ENCODE measurements at regions not wholly inside any gene's neighbourhood (a gene's known extent, or its start where the extent isn't known, plus 50 kb on each side); places are given as distances from the start of the nearest gene placed in this dataset.
"Not testable (repeated sequence)": the region's sequence is repeated elsewhere in the genome, so short reads cannot be mapped to it uniquely, and the experiment has no call there.

DNA sequence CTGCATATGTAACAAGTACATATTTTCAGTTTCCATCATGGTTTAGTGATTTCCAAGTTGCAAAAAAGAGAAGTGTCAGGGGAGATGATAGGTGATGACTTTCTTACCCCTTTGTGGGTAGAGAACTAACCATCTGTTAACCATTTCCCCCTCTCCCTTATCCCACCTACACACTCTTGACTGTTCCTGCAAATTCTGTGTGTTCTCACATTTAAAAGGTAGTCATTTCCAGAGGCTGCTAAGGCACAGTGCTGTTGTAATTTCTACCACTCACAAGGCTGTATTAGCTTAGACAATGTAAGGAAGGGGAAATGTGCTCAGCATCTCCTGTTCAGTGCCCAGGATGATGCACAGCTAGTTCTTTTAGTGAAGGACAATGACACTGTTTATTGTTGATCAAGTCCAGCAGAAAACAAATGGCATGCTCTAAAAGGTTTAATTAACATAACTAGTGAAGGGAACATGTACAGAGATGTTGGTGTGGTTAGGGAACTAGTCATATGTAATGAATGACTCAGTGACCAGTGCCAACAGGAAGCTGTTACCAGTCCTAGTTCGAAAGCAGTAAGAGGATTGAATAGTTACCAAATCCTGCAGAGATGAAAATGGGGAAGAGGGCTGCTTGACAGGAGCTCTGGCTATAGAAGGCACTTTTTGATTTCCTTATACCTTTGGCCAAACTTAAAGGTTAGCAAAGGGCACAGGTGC is 165.1 kb downstream of the PLK2 start:
- peak; percentile 49 for DNase-seq

DNA sequence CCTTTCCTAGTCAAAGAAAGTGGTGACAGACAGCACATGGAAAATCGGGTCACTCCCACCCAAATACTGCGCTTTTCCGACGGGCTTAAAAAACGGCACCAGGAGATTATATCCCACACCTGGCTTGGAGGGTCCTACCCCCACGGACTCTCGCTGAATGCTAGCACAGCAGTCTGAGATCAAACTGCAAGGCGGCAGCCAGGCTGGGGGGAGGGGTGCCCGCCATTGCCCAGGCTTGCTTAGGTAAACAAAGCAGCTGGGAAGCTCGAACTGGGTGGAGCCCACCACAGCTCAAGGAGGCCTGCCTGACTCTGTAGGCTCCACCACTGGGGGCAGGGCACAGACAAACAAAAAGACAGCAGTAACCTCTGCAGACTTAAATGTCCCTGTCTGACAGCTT is 171.6 kb downstream of the PLK2 start:
- not testable (repeated sequence) for DNase-seq

DNA sequence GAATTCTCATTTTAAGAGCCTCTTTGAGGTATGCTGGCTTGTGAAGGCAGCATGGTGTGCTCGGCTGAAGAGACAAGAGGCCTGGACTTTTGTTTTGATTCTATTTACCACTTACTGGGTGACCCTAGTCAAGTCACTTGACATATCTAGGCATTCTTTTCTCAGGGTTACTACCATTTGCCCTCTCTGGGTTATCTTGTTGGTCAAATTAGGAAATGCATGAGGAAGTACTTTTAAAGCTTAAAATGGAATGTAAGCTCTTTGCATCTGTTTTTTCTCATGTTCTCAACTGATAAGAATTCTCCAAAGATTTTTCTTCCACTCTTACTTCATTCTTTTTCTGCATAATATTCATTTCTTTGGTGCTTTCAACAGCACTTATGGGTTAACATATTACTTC is 173.1 kb downstream of the PLK2 start:
- DNase-seq = no peak

DNA sequence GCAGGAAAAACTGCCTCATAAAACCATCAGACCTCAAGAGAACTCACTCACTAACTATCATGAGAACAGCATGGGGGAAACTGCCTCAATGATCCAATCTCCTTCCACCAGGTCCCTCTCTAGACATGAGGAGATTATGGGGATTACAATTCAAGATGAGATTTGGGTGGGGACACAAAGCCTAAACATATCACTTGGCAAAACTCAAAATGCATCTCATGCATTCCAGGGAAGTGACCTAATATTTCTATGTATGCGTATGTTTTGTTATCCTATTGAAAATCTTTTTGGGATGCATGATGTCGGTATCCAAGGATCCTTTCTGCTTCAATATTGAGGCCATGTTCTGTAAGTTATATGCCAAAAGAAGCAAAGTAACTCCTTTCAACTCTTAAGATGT is 174.0 kb downstream of the PLK2 start:
- peak; percentile 41 for DNase-seq

DNA sequence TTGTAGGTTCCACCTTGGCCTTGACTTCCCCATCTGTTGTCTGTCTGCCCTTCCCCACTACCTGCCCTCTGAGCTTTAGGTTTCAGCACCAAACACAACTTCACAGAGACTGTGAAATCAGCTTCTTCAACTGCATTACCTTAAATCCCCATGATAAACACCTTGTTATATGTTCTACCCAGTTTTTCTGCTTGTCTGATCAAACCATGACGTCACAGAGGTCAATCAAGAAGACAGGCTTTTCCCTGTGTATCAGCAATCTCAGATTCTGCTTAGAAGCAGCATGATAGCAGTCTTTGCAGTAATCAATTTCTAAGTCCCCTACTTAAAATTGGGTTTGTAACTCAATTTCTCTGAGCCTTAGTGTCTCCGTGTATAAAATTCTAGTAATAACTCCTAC is 175.0 kb downstream of the PLK2 start:
- DNase-seq = no peak

DNA sequence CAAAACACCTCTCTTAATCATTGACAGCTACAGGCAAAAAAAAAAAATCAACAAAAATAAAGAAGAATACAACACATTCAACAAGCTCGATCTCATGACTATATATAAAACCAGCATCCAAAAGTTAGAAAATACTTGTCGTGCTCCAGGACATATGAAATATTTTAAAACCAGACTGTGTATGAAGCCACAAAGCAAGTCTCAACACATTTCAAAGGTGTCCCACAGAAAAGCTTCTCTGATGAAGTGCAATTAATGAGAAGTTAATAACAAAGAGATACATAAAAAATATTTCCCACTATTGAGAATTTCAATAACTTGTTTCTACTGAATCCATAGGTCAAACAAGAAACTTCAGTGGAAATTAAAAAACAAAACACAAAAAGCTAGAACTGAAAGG is 178.7 kb downstream of the PLK2 start:
- DNase-seq = no peak

DNA sequence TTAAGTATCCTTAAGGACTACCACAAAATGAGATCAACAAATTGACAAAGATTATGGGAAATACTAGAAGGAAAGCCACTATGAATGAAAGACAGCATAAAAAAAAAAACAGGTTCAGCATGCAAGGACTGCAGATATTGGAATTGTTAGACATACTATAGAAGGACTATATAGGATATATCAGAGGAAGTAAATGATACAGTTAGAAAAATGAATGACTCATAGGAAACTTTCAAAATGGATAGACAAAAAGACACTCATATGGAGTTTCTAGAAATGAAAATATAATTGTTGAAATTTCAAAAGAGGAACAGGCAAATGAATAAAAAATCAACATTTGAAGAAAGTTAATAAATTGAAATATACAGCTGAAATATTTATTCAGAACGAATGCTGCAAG is 180.6 kb downstream of the PLK2 start:
- DNase-seq = no peak

DNA sequence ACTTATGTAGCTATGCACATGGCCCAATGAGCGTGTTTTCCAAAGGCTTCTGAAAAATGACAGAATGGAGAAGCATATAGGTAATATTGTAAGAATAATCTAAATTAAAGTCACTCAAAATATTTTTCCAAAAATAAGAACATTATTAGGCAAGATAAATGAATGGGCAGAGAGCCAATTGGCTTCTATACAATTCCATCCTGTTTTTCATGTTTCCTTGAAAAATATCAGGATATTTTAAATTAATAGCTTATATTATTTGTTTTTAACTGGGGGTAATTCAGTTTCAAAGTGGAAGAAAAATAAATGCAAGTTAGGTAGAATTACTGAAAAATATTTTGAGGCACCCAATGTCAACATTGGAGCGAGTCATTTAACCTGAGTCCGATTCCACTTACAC is 183.5 kb downstream of the PLK2 start:
- DNase-seq = no peak

DNA sequence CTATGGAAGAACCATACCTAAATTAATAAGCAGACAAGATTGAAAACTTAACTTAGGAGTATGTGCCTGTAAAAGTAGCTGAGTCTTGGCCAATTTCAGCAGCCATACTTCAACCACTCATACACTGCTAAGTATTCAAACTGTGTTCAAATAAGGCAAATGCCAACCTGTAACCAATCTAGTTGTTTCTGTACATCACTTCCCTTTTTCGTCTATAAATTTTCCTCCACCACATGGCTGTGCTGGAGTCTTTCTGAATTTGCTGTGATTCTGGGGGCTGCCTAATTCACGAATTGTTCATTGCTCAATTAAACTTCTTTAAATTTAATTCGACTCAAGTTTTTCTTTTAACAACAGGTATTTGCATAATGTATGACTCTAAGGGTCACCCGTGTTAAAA is 184.4 kb downstream of the PLK2 start:
- DNase-seq = no peak

DNA sequence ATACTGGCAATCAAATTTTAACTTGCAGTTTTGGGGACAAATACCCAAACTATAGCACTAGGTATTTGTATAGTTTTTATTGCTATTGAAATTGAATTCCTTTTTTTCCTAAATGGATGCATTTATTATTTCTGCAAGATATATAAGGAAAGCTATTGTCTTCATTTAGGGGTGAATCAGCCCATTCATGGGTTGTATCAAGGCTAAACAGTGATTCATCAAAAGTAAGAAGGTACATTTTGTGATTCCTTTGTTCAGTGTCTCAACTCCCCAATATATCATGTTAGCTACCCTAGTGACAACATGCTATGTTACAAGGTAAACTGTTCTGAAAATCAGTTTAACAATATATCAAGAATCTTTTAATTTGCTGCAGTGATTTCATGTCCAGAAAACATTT is 185.7 kb downstream of the PLK2 start:
- no peak for DNase-seq

DNA sequence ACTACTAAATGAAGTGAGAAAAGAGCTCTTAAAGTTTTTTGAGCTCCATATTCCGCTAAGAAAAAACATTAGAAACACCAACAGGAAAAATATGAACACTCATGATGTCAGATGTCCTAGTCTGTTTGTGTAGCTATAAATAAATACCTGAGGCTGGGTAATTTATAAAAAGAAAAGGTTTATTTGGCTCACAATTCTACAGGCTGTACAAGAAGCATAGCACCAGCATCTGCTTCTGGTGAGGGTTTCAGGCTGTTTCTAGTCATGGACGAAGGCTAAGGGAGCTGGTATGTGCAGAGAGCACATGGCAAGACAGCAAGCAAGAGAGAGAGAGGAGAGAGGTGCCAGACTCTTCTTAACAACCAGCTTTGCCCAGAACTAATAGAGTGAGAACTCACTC is 186.2 kb downstream of the PLK2 start:
- no peak for DNase-seq

DNA sequence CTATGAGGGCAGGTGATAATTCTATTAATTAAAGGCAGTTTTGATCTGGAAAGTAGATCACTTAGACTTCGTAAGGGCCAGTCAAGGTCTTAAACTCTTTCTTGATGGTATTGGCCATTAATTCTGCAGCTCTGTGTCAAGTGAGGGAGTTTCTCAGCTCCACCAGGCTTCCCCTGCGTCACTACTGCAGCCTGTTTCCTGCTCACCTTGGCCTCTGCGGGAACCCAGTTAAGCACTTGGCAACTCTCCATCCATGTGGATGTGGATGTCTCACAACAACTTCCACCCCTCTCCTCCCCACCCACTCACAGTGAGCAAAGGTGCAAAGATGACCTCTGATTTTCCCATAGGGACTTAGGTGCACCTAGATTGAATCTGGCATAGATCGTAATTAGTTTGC is 191.6 kb downstream of the PLK2 start:
- DNase-seq = no peak

DNA sequence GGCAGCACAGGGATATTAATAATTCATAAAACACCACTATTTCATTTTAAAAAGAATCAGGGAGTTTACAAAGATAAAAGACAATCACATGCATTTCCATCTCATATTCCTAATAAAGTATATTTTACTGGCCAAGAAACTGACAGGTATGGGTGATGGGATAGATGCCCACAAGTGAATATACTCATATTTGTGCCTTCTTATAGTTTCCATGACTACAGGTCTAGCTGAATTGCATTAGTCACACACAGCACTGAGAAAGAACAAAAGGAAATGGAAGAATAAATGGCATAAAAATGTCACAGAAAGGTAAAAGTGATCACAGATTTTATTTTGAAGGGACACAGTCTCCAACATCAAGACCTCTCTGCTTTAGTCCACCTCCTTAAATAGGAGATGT is 193.5 kb downstream of the PLK2 start:
- peak; percentile 26 for DNase-seq

DNA sequence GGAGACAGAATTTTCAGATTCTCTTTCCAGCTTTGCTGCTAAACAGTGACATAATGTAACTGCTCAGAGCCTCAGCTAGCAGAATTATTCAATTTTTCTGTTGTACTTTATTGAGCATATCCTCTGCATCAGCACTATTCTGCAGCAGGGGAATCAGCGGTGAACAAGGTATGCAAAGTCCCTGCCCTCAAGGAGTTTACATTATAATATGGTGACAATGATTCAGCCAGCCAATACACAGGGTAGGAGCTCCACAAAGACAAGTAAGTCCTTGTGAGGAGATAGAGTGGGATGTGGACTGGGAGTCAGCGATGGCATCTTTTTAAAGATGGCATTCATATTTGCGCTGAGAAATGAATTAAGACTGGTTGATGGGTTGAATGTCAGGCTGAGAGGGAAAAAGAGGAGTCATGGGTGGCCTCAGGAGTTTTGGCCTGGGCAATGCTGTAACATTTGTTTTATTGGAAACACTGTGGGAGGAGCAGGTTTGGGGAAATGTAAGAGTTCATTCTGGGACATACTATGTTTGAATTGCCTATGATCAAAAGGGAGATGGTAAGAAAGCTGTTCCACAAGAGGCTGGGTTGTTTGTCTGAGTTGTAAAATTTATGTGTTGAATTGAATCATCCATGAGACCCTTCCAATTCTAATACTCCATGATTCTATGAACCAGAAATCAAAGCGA is 194.5 kb downstream of the PLK2 start:
- DNase-seq = no peak

DNA sequence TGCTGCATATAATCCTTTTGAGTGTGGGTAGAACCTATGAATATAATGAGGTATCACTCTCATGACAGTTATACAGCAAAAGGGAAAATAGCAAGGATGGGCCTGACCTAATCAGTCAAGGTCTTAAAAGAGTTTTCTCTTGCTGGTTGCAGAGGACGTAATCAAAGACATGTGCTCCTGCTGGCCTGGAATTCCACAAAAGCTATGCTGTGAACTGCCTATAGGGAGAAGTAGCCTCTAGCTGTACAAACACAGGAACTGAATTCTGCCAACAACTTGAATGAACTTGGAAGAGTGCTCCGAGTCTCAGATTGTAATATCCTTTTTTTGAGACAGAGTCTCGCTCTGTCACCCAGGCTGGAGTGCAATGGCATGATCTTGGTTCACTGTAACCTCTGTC is 195.6 kb downstream of the PLK2 start:
- peak; percentile 31 for DNase-seq

DNA sequence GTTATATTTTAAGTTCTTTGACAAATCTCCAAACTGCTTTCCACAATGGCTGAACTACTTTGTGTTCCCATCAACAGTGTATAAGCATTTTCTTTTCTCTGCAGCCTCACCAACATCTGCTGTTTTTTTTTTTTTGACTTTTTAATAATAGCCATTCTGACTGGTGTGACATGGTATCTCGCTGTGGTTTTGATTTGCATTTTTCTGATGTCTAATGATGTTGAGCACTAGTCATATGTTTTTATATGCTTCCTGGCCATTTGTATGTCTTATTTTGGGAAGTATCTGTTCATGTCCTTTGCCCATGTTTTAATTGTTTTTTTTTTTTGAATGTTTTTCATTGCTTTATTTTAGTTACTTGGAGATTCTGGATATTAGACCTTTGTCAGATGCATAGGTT is 196.6 kb downstream of the PLK2 start:
- peak; percentile 66 for DNase-seq

DNA sequence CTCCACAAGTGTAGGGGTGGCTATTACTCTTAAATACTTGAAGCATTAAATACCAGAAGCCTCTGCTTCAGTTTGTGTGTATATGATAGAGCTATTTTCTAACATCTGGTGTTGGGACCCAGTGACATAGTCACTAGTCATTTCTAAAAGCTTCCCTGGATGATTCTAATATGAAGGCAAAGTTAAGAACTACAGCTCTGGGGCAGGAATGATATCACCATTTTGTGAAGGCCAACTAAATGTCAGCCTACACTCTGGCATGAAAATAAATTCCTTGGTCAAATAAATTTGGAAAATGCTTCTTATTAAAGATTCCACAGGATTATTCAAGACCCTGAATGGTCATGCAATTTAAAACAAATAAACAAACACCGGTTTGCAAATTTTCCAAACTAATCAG is 197.7 kb downstream of the PLK2 start:
- DNase-seq = peak; percentile 51

DNA sequence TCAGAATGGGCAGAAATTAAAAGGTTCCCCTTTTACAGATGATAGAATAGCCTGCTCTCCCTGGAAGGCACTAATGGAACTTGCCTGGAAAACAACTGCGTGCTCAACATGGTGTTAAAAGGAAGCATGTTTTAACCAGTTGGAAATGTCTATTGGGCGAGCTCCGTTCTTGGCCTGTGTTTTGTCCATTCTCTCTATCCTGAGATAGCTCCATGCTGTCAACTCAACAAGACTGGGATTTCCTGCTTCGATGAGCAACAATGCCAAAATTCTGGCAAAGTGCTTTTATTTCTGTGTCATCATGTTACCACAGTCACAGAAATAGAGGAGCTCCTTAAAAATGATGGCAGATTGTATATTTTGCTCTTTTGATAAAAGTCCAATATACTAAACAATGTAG is 198.3 kb downstream of the PLK2 start:
- DNase-seq = peak; percentile 61

DNA sequence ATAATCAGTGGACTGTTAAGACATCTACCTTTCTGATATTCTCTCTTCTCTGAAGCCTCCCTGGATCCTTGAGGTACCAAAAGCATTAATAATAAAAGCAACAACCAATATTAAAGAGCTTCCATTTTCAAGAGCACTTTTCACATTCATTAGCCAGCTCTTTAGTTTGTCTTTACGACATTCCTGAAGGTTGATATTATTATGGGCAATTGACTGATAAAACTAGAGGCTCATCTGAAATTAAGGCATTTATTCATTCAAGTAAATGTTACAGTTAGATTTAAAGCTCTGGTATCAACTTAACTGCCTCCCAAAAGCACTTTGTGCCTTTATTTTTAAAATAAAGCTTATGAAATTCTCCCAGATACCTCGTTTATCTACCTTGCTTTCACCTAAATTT is 199.6 kb downstream of the PLK2 start:
- no peak for DNase-seq

DNA sequence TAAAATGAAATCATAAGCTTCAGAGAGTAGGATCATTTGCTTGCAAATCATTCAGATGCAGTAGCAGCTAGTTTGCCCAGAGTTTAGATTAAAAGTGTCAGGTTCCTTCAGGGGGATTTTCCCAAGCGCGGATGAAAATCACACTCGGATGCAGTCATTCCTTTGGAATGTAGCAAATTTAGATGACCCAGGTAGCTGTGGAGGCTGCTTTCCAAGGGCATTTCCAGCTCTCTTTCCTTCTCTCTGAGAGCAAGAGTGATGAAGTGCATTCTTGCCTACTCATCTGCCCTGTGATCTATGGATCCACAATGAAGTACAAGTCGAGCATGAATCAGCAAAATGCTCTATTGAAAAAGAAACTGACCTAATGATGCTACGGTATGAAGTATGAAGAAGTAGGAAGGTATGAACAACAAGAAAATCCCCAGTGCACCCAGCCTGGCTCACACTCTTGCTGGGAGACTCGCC is 200.2 kb downstream of the PLK2 start:
- DNase-seq = peak; percentile 85

DNA sequence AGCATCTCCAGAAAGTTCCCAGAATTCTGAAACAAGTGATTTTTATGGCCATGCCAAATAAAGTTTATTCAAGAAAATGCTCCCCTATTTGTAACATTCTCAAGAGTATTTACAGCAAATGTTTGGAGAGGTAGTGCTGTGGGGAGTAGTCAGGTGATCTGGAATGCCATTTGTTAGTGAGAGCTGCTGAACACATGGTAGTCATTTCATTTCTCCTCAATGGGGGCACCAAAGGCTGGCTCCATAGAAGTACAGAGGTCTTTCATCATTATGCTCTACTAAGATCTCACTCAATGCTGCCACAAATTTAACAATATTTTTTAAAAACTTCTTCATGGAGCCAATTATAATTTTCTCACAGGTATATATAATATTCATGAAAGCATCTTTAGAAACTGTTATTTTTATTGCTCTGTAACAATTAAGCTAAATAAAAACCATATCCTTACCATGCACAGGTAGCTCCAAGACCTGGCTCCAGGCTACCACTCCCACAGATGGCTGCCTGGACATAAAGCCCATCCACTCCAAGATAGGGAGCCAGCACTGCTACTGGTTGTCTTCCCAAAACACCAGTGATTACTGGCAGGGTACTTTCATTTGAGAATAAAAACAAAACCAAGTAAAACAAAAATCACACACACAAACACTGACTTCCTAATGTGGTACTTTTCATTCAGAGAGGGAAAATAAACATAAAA is 200.8 kb downstream of the PLK2 start:
- no peak for DNase-seq

DNA sequence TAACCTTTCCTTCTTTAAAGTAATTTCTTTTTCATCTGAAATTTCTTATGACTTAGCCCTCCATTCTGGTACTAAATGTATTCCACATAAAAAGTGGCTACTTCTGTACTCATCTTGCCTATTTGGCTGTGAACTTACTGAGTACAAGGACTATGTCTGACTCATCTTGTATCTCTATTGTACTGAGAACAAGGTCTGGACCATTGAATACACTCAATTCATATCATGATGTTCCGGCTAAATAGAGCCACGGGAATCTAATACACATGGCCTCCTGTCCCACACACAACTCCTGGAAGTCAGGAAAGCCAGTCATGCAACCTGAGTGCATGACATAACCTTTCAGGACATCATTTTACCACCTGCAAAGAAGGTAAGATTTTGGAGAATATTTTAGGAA is 203.9 kb downstream of the PLK2 start:
- no peak for DNase-seq

DNA sequence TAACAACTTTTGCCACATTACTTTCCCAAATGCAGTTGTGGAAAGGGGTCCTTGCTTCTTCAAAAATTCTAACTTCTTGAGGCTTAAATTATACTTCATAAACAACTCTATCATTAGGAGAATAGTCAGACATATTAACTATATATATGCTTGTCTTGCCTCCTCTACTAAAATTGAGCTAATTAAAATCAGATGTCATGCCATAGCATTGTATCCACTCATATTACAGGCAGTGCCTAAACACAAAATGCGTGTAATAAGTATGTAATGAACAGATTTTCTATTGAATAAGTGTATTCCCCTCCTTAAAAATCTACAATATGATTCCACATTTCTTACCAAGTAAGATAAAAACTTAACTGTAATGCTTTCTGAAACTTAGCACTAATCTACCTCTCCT is 204.5 kb downstream of the PLK2 start:
- no peak for DNase-seq

DNA sequence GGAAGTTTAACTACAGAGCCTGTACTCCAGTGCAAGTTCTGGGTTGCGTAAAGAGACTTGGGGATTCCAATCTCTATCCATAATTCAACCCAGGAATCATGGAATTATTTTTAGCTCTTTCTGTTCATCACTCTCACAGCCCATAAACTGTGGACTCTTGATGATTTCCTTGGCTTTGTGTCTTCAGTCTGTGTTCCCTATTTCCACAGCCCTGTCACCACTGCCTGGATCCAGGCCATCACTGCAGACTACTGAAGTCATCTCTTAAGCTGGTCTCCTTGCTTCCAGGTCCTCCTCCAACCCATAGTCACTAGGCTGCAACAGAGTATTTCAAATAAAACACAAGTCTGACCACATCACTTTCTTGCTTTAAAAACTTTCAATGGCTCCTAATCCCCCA is 211.7 kb downstream of the PLK2 start:
- DNase-seq = no peak
